ENCODE measurements at regions not wholly inside any gene's neighbourhood (a gene's known extent, or its start where the extent isn't known, plus 50 kb on each side); places are given as distances from the start of the nearest gene placed in this dataset.

GRCh38 chr2:176648700-176649297 lies 379.6 kb downstream of the MTX2 start:
- DNase-seq (ENCODE audit: low read depth) = no peak

- DNase-seq (ENCODE audit: low read depth) = no peak
Measured at GRCh38 chr2:176650104-176650837, 381.0 kb downstream of the MTX2 start.

- DNase-seq (ENCODE audit: low read depth) = no peak
Measured at GRCh38 chr2:176650838-176651555, 381.8 kb downstream of the MTX2 start.

- DNase-seq (ENCODE audit: low read depth) = peak; percentile 38
Measured at GRCh38 chr2:176652300-176653182, 383.3 kb downstream of the MTX2 start.

- DNase-seq (ENCODE audit: low read depth) = peak; percentile 50
Measured at GRCh38 chr2:176653479-176654443, 384.5 kb downstream of the MTX2 start.

GRCh38 chr2:176656038-176656775 lies 387.0 kb downstream of the MTX2 start:
- no peak for DNase-seq (ENCODE audit: low read depth)

GRCh38 chr2:176656776-176657140 lies 387.5 kb downstream of the MTX2 start:
- no peak for DNase-seq (ENCODE audit: low read depth)

- no peak for DNase-seq (ENCODE audit: low read depth)
Measured at GRCh38 chr2:176657393-176657792, 388.2 kb downstream of the MTX2 start.

GRCh38 chr2:176658708-176659107 lies 389.5 kb downstream of the MTX2 start:
- no peak for DNase-seq (ENCODE audit: low read depth)

- DNase-seq (ENCODE audit: low read depth) = no peak
Measured at GRCh38 chr2:176662753-176663152, 393.5 kb downstream of the MTX2 start.

GRCh38 chr2:176664478-176664877 lies 395.2 kb downstream of the MTX2 start:
- no peak for DNase-seq (ENCODE audit: low read depth)

- no peak for DNase-seq (ENCODE audit: low read depth)
Measured at GRCh38 chr2:176665086-176665485, 395.8 kb downstream of the MTX2 start.

GRCh38 chr2:176668912-176669311 lies 399.7 kb downstream of the MTX2 start:
- no peak for DNase-seq (ENCODE audit: low read depth)

GRCh38 chr2:176669398-176670174 lies 400.3 kb downstream of the MTX2 start:
- DNase-seq (ENCODE audit: low read depth) = no peak

- no peak for DNase-seq (ENCODE audit: low read depth)
Measured at GRCh38 chr2:176675271-176675949, 406.2 kb downstream of the MTX2 start.

- no peak for DNase-seq (ENCODE audit: low read depth)
Measured at GRCh38 chr2:176677746-176678265, 408.6 kb downstream of the MTX2 start.

GRCh38 chr2:176678571-176678970 lies 409.3 kb downstream of the MTX2 start:
- DNase-seq (ENCODE audit: low read depth) = no peak

- DNase-seq (ENCODE audit: low read depth) = no peak
Measured at GRCh38 chr2:176679061-176679669, 409.9 kb downstream of the MTX2 start.

All from fibroblast of gingiva (primary cell).